Neural progenitor cell (in vitro differentiated cells): ENCODE measurements at regions not wholly inside any gene's neighbourhood (a gene's known extent, or its start where the extent isn't known, plus 50 kb on each side); places are given as distances from the start of the nearest gene placed in this dataset.
"Not testable (repeated sequence)": the region's sequence is repeated elsewhere in the genome, so short reads cannot be mapped to it uniquely, and the experiment has no call there.

Experiments
- EZH2 ChIP-seq: fragments of 200-600 bp; sonication (generic); IDR thresholded peaks from 2 replicates; pipeline ENCODE4 v1.6.1; 2017; ENCODE audit warnings: antibody characterized with exemption, mild to moderate bottlenecking, moderate library complexity
- EZH2phosphoT487 ChIP-seq: fragments of 200-600 bp; sonication (generic); IDR thresholded peaks from 2 replicates; pipeline ENCODE4 v1.6.1; 2017; ENCODE audit warnings: antibody characterized with exemption
- TF ChIP-seq, protein P1 (sequence below): fragments of 200-600 bp; sonication (generic); IDR thresholded peaks from 2 replicates; pipeline ENCODE4 v1.5.1; 2017; ENCODE audit warnings: antibody characterized with exemption, mild to moderate bottlenecking

DNA sequence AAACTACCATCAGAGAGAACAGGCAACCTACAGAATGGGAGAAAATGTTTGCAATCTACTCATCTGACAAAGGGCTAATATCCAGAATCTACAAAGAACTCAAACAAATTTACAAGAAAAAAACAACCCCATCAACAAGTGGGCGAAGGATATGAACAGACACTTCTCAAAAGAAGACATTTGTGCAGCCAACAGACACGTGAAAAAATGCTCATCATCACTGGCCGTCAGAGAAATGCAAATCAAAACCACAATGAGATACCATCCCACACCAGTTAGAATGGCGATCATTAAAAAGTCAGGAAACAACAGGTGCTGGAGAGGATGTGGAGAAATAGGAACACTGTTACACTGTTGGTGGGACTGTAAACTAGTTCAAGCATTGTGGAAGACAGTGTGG, 51.6 kb upstream of the VPREB1 start:
- TF ChIP-seq, protein P1, sequence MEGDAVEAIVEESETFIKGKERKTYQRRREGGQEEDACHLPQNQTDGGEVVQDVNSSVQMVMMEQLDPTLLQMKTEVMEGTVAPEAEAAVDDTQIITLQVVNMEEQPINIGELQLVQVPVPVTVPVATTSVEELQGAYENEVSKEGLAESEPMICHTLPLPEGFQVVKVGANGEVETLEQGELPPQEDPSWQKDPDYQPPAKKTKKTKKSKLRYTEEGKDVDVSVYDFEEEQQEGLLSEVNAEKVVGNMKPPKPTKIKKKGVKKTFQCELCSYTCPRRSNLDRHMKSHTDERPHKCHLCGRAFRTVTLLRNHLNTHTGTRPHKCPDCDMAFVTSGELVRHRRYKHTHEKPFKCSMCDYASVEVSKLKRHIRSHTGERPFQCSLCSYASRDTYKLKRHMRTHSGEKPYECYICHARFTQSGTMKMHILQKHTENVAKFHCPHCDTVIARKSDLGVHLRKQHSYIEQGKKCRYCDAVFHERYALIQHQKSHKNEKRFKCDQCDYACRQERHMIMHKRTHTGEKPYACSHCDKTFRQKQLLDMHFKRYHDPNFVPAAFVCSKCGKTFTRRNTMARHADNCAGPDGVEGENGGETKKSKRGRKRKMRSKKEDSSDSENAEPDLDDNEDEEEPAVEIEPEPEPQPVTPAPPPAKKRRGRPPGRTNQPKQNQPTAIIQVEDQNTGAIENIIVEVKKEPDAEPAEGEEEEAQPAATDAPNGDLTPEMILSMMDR, result not testable (repeated sequence)
- TF ChIP-seq EZH2, EZH2phosphoT487: not testable (repeated sequence)
